ENCODE measurements at regions not wholly inside any gene's neighbourhood (a gene's known extent, or its start where the extent isn't known, plus 50 kb on each side); places are given as distances from the start of the nearest gene placed in this dataset.
"Not testable (repeated sequence)": the region's sequence is repeated elsewhere in the genome, so short reads cannot be mapped to it uniquely, and the experiment has no call there.

GRCh38 chr4:149988087-149988410 lies 90.2 kb upstream of the DCLK2 start:
- no peak for DNase-seq

DNA sequence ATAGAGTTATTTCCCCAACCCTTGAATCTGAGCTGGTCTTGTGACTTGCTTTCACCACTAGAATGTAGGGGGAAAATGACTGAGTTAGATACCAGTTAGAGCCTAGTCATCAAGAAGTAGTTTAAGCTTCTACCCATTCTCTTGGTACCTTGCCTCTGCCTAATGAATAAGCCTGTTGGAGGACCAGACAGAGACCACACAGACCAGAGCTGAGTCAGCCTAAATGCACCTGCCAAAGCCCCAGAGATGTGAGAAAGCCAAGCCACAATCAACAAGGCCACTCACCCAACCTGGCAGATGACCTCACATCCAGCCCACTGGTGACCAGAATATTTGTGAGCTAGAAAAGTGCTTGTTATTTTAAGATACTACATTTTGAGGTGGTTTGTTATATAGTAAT lies 85.2 kb upstream of the DCLK2 start:
- no peak for DNase-seq

- no peak for DNase-seq
These were observed 83.0 kb upstream of the DCLK2 start for GRCh38 chr4:149995134-149995756.

DNA sequence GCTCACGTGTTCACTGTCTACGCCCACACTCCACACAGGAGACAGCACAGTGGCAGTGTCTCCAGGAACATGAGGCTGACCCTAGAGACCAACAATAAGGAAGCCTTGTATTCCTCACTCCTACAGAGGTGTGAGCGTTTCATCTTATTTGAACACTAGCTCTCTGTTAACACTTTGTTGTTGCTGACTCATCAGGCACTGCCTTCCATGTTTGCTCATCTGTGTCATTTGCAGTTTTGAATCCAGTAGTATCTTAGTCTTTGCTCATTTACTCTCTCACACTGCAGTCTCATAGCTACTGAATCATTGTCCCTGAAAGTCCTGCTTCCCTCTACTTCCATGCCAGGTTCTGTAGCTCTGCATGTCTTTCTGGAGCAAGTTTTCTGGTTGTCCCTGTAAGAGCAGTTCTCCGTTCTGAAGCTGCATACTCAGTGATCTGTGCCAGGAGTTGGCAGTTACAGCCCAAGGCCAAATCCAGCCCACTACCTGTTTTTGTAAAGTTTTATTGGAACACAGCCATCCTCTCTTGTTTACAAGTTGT lies 80.3 kb upstream of the DCLK2 start:
- DNase-seq: no peak

DNA sequence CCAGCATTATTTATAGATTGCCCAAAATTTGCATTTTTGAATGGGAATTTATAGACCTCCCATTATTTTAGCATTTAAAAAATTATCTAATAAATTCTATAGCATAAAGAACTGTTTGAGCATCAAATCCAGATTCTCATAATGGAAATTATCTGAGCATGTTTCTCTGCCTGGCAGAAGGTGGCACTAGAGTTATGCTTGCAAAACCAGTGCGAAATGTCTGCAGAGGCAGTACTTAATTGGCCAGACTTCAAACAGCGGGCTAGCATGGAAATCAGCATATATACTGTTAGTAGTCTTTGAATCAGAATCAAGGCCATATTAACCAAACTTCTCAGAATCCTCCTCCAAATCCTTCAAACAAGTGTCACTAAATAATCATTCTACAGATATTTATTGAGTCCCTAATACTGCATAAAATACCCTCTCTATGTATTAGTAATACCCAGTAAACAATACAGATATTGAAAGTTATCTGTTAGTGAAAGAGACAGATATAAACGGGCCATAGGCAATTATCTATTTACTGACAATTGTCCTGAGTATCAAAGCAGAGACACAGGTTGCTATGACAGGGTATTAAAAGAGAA lies 78.7 kb upstream of the DCLK2 start:
- no peak for DNase-seq

DNA sequence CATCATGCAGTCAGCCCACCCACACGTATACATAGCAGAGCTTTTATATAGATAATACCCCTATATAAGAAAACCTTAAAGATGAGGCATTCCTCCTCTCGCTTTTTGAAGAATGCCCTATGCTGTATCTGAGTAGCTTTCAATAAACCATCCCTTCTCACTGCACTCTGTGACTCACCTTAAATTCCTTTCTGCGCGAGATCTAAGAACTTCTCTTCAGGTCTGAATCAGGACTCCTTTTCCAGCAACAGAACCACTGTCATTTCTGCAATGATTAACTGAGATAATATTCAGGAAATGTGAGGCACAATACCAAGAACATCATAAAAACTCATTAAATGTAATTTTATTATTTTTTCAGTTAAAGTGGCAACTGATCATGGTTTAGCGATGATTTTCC lies 76.4 kb upstream of the DCLK2 start:
- no peak for DNase-seq

DNA sequence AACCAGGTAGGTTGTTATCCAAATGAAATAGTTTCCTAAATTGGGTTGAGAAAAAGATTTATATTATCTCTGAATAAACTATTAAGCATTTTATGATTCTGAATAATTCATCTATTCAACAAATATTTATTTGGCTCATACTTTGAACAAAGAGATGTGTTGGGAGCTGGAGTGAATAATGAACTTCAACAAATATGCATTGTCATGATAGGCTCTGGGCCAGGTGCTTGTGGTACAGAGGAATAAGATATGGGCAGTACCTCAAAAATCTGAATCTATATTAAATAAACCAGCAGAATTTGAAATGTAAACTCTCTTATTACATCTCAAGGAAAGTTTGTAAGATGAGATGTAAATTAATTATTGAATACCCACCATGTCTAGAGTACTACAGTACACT lies 75.7 kb upstream of the DCLK2 start:
- DNase-seq: no peak

GRCh38 chr4:150004481-150004880 lies 73.8 kb upstream of the DCLK2 start:
- no peak for DNase-seq

DNA sequence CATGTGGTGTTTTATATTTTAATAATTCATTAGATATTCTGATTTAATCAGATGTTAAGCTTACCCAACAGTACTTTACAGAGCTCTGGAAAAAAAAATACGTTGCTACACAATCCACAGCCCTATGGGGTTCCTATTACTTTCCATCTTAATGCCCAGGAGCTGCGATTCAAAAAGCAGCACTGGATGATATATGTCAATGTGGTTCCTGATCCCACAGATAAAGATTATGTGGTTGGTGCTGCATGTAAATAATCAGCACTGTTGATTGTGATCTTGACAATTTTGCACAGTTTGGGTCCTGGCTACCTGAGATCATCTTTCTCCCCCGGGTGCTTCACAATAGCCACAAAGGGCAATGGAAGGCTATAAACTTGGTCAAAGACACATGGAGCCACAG lies 72.7 kb upstream of the DCLK2 start:
- no peak for DNase-seq

DNA sequence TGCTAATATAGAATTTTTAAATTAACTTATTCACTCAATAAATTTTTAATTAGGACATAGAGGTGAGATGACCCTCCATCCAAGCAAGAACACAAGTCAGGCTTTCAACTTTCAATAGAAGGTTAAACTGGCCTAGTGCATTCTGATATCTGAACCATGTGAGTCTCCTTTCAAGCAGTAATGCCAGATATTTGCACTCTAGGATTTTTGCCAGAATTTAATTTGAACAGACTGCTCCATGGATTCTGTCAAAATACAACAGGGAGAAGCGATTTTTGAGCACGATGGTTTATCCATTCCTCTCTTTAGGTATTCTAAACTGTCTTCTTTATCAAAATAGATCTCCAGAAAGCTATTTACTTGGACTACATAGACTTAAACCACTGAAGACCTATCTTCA lies 72.0 kb upstream of the DCLK2 start:
- DNase-seq: no peak

GRCh38 chr4:150007512-150007911 lies 70.7 kb upstream of the DCLK2 start:
- DNase-seq: no peak

GRCh38 chr4:150008546-150008945 lies 69.7 kb upstream of the DCLK2 start:
- DNase-seq: no peak

DNA sequence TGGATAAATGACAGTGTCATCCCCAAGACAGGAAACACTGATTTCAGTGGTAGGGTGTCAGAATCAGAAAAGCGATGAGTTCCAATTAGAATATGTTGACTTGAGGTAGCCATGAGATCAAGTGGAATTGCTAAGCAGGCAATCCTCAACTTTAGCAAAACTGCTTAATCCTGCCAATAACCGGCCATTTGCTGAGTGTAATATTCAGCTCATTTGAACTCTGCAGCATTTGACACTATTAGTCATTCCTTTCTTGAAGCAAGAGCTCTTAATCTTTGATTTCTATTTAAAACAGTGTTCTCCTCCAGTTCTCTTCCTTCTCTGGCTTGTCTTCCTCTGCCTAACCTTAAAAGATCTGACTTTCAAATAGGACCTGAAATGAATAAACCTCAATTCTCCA lies 68.7 kb upstream of the DCLK2 start:
- DNase-seq: no peak

- no peak for DNase-seq
These were observed 67.6 kb upstream of the DCLK2 start for GRCh38 chr4:150010525-150011126.

- no peak for DNase-seq
These were observed 65.3 kb upstream of the DCLK2 start for GRCh38 chr4:150012851-150013360.

DNA sequence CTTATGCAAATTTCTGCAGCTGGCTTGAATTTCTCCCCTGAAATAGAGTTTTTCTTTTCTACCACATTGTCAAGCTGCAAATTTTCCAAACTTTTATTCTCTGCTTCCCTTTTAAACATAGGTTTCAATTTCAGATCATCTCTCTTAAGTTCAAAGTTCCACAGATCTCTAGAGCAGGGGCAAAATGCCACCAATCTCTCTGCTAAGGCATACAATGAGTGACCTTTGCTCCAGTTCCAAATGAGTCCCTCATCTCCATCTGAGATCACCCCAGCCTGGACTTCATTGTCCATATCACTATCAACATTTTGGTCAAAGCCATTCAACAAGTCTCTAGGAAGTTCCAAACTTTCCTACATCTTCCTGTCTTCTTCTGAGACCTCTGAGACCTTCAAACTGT lies 62.3 kb upstream of the DCLK2 start:
- DNase-seq: not testable (repeated sequence)

- DNase-seq: not testable (repeated sequence)
These were observed 61.6 kb upstream of the DCLK2 start for GRCh38 chr4:150016621-150017020.

- no peak for DNase-seq
These were observed 60.0 kb upstream of the DCLK2 start for GRCh38 chr4:150018257-150018656.

- DNase-seq: no peak
These were observed 56.8 kb upstream of the DCLK2 start for GRCh38 chr4:150021483-150021882.

DNA sequence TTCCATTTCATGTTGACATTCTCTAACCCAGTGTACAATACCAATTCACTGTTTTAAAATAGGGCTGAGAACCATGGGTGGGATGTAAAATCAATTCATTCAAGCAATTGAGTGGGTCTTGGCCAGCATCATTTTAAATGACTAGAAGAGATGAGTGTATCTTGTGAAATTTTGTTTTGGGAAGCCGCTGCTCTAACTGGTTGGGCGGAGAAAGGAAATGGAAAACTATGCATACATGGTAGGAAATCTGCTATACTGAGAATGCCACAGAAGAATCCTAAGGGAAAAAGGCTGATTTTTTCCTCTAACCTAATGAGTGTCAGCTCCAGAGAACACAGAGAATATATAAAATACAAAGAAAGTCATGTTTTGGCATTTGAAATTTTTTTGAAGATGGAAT lies 54.8 kb upstream of the DCLK2 start:
- no peak for DNase-seq

DNA sequence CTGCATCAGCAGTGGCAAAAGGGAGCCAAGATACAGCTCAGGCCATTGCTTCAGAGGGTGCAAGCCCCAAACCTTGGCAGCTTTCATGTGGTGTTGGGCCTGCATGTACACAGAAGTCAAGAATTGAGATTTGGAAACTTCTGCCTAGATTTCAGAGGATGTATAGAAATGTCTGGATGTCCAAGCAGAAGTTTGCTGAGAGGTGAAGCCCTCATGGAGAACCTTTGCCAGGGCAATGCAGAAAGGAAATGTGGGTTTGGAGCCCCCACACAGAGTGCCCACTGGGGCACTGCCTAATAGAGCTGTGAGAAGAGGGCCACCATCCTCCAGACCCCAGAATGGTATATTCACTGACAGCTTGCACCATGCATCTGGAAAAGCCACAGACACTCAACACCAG lies 51.3 kb upstream of the DCLK2 start:
- not testable (repeated sequence) for DNase-seq

Data from CD4-positive, alpha-beta T cell treated with Interleukin-4 for 4 hours (primary cell).